ENCODE measurements at regions not wholly inside any gene's neighbourhood (a gene's known extent, or its start where the extent isn't known, plus 50 kb on each side); places are given as distances from the start of the nearest gene placed in this dataset.

GRCh38 chr2:147523415-147523814 lies 321.4 kb upstream of the ACVR2A start:
- no peak overlapping the region for H3K9ac ChIP-seq (ENCODE audit: low read depth, low read length)
- H3K4me3 ChIP-seq (ENCODE audit: low read length): no peak overlapping the region
- no peaks in the 10 kb centered on the region for H3K4me1 ChIP-seq (ENCODE audit: insufficient read depth, low read length)
- H3K36me3 ChIP-seq (ENCODE audit: insufficient read depth, low read depth, low read length): no peaks in the 10 kb centered on the region
- no peaks in the 10 kb centered on the region for H3K27me3 ChIP-seq (ENCODE audit: insufficient read depth, low read length)
- no peaks in the 10 kb centered on the region for H3K9me3 ChIP-seq (ENCODE audit: insufficient read depth, low read depth, low read length)
- H3K27ac ChIP-seq (ENCODE audit: low read length): no peak overlapping the region

- H3K4me1 ChIP-seq (ENCODE audit: insufficient read depth, low read length): no peaks in the 10 kb centered on the region
- H3K27ac ChIP-seq (ENCODE audit: low read length): no peak overlapping the region
- no peak overlapping the region for H3K9ac ChIP-seq (ENCODE audit: low read depth, low read length)
- no peak overlapping the region for H3K4me3 ChIP-seq (ENCODE audit: low read length)
- no peaks in the 10 kb centered on the region for H3K36me3 ChIP-seq (ENCODE audit: insufficient read depth, low read depth, low read length)
- H3K9me3 ChIP-seq (ENCODE audit: insufficient read depth, low read depth, low read length): no peaks in the 10 kb centered on the region
- H3K27me3 ChIP-seq (ENCODE audit: insufficient read depth, low read length): no peaks in the 10 kb centered on the region
These were observed 322.9 kb upstream of the ACVR2A start for GRCh38 chr2:147521936-147522335.

GRCh38 chr2:147520817-147521216 lies 324.0 kb upstream of the ACVR2A start:
- H3K36me3 ChIP-seq (ENCODE audit: insufficient read depth, low read depth, low read length): no peaks in the 10 kb centered on the region
- H3K9me3 ChIP-seq (ENCODE audit: insufficient read depth, low read depth, low read length): no peaks in the 10 kb centered on the region
- no peaks in the 10 kb centered on the region for H3K27me3 ChIP-seq (ENCODE audit: insufficient read depth, low read length)
- H3K27ac ChIP-seq (ENCODE audit: low read length): no peak overlapping the region
- no peak overlapping the region for H3K9ac ChIP-seq (ENCODE audit: low read depth, low read length)
- no peaks in the 10 kb centered on the region for H3K4me1 ChIP-seq (ENCODE audit: insufficient read depth, low read length)
- no peak overlapping the region for H3K4me3 ChIP-seq (ENCODE audit: low read length)

- no peaks in the 10 kb centered on the region for H3K27me3 ChIP-seq (ENCODE audit: insufficient read depth, low read length)
- no peak overlapping the region for H3K4me3 ChIP-seq (ENCODE audit: low read length)
- no peak overlapping the region for H3K9ac ChIP-seq (ENCODE audit: low read depth, low read length)
- no peak overlapping the region for H3K27ac ChIP-seq (ENCODE audit: low read length)
- no peaks in the 10 kb centered on the region for H3K9me3 ChIP-seq (ENCODE audit: insufficient read depth, low read depth, low read length)
- no peaks in the 10 kb centered on the region for H3K4me1 ChIP-seq (ENCODE audit: insufficient read depth, low read length)
- H3K36me3 ChIP-seq (ENCODE audit: insufficient read depth, low read depth, low read length): no peaks in the 10 kb centered on the region
These were observed 325.7 kb upstream of the ACVR2A start for GRCh38 chr2:147519178-147519577.

- Histone ChIP-seq H3K9ac (ENCODE audit: low read depth, low read length) (no peak overlapping the region), H3K27me3 (ENCODE audit: insufficient read depth, low read length) (no peaks in the 10 kb centered on the region), H3K9me3 (ENCODE audit: insufficient read depth, low read depth, low read length) (no peaks in the 10 kb centered on the region), H3K4me1 (ENCODE audit: insufficient read depth, low read length) (no peaks in the 10 kb centered on the region), H3K4me3 (ENCODE audit: low read length) (no peak overlapping the region), H3K36me3 (ENCODE audit: insufficient read depth, low read depth, low read length) (no peaks in the 10 kb centered on the region), H3K27ac (ENCODE audit: low read length) (no peak overlapping the region)
These were observed 329.6 kb upstream of the ACVR2A start for GRCh38 chr2:147515213-147515612.

- H3K27me3 ChIP-seq (ENCODE audit: insufficient read depth, low read length): no peaks in the 10 kb centered on the region
- H3K4me3 ChIP-seq (ENCODE audit: low read length): no peak overlapping the region
- no peaks in the 10 kb centered on the region for H3K36me3 ChIP-seq (ENCODE audit: insufficient read depth, low read depth, low read length)
- H3K27ac ChIP-seq (ENCODE audit: low read length): no peak overlapping the region
- H3K9me3 ChIP-seq (ENCODE audit: insufficient read depth, low read depth, low read length): no peaks in the 10 kb centered on the region
- H3K4me1 ChIP-seq (ENCODE audit: insufficient read depth, low read length): no peaks in the 10 kb centered on the region
- no peak overlapping the region for H3K9ac ChIP-seq (ENCODE audit: low read depth, low read length)
These were observed 332.6 kb upstream of the ACVR2A start for GRCh38 chr2:147512206-147512605.

GRCh38 chr2:147511491-147511948 lies 333.3 kb upstream of the ACVR2A start:
- Histone ChIP-seq H3K27me3 (ENCODE audit: insufficient read depth, low read length) (no peaks in the 10 kb centered on the region), H3K9me3 (ENCODE audit: insufficient read depth, low read depth, low read length) (no peaks in the 10 kb centered on the region), H3K9ac (ENCODE audit: low read depth, low read length) (no peak overlapping the region), H3K4me3 (ENCODE audit: low read length) (no peak overlapping the region), H3K4me1 (ENCODE audit: insufficient read depth, low read length) (no peaks in the 10 kb centered on the region), H3K27ac (ENCODE audit: low read length) (no peak overlapping the region), H3K36me3 (ENCODE audit: insufficient read depth, low read depth, low read length) (no peaks in the 10 kb centered on the region)

GRCh38 chr2:147509821-147510220 lies 335.0 kb upstream of the ACVR2A start:
- Histone ChIP-seq H3K4me3 (ENCODE audit: low read length) (no peak overlapping the region), H3K4me1 (ENCODE audit: insufficient read depth, low read length) (no peaks in the 10 kb centered on the region), H3K36me3 (ENCODE audit: insufficient read depth, low read depth, low read length) (no peaks in the 10 kb centered on the region), H3K9ac (ENCODE audit: low read depth, low read length) (no peak overlapping the region), H3K27ac (ENCODE audit: low read length) (no peak overlapping the region), H3K27me3 (ENCODE audit: insufficient read depth, low read length) (no peaks in the 10 kb centered on the region), H3K9me3 (ENCODE audit: insufficient read depth, low read depth, low read length) (no peaks in the 10 kb centered on the region)

GRCh38 chr2:147506889-147507288 lies 337.9 kb upstream of the ACVR2A start:
- H3K4me3 ChIP-seq (ENCODE audit: low read length): no peak overlapping the region
- no peaks in the 10 kb centered on the region for H3K9me3 ChIP-seq (ENCODE audit: insufficient read depth, low read depth, low read length)
- H3K36me3 ChIP-seq (ENCODE audit: insufficient read depth, low read depth, low read length): no peaks in the 10 kb centered on the region
- no peaks in the 10 kb centered on the region for H3K27me3 ChIP-seq (ENCODE audit: insufficient read depth, low read length)
- H3K4me1 ChIP-seq (ENCODE audit: insufficient read depth, low read length): no peaks in the 10 kb centered on the region
- no peak overlapping the region for H3K27ac ChIP-seq (ENCODE audit: low read length)
- H3K9ac ChIP-seq (ENCODE audit: low read depth, low read length): no peak overlapping the region

GRCh38 chr2:147502711-147503290 lies 342.0 kb upstream of the ACVR2A start:
- no peaks in the 10 kb centered on the region for H3K36me3 ChIP-seq (ENCODE audit: insufficient read depth, low read depth, low read length)
- H3K27me3 ChIP-seq (ENCODE audit: insufficient read depth, low read length): no peaks in the 10 kb centered on the region
- no peak overlapping the region for H3K4me3 ChIP-seq (ENCODE audit: low read length)
- H3K4me1 ChIP-seq (ENCODE audit: insufficient read depth, low read length): no peaks in the 10 kb centered on the region
- H3K9ac ChIP-seq (ENCODE audit: low read depth, low read length): no peak overlapping the region
- H3K9me3 ChIP-seq (ENCODE audit: insufficient read depth, low read depth, low read length): no peaks in the 10 kb centered on the region
- no peak overlapping the region for H3K27ac ChIP-seq (ENCODE audit: low read length)

GRCh38 chr2:147501968-147502367 lies 342.9 kb upstream of the ACVR2A start:
- Histone ChIP-seq H3K9ac (ENCODE audit: low read depth, low read length) (no peak overlapping the region), H3K27ac (ENCODE audit: low read length) (no peak overlapping the region), H3K4me3 (ENCODE audit: low read length) (no peak overlapping the region), H3K9me3 (ENCODE audit: insufficient read depth, low read depth, low read length) (no peaks in the 10 kb centered on the region), H3K4me1 (ENCODE audit: insufficient read depth, low read length) (no peaks in the 10 kb centered on the region), H3K27me3 (ENCODE audit: insufficient read depth, low read length) (no peaks in the 10 kb centered on the region), H3K36me3 (ENCODE audit: insufficient read depth, low read depth, low read length) (no peaks in the 10 kb centered on the region)

- Histone ChIP-seq H3K27ac (ENCODE audit: low read length) (no peak overlapping the region), H3K27me3 (ENCODE audit: insufficient read depth, low read length) (no peaks in the 10 kb centered on the region), H3K36me3 (ENCODE audit: insufficient read depth, low read depth, low read length) (no peaks in the 10 kb centered on the region), H3K4me3 (ENCODE audit: low read length) (no peak overlapping the region), H3K9ac (ENCODE audit: low read depth, low read length) (no peak overlapping the region), H3K4me1 (ENCODE audit: insufficient read depth, low read length) (no peaks in the 10 kb centered on the region), H3K9me3 (ENCODE audit: insufficient read depth, low read depth, low read length) (no peaks in the 10 kb centered on the region)
These were observed 343.9 kb upstream of the ACVR2A start for GRCh38 chr2:147500819-147501395.
